Adrenal gland (tissue), 5 donors: ENCODE measurements at regions not wholly inside any gene's neighbourhood (a gene's known extent, or its start where the extent isn't known, plus 50 kb on each side); places are given as distances from the start of the nearest gene placed in this dataset.

Source experiments
- CTCF ChIP-seq, 6 experiments: fragments of 450-650 bp in 4 of 6; fragments of 200-600 bp in 2 of 6; sonication (generic) in 1 of 6; IDR thresholded peaks; 1 replicate in 5 of 6; 2 replicates in 1 of 6; pipeline versions ENCODE4 v1.5.1 to v1.8.0; 2016 to 2021; ENCODE audit warnings: antibody characterized with exemption in 6 of 6, mild to moderate bottlenecking in 2 of 6, moderate library complexity in 1 of 6
- POLR2A ChIP-seq, 2 donors: fragments of 450-650 bp; IDR thresholded peaks; one replicate each; pipeline ENCODE4 v1.6.1; 2017; ENCODE audit warnings: antibody characterized with exemption in 2 of 2, mild to moderate bottlenecking in 2 of 2, moderate library complexity in 1 of 2
- donor health status: DM: no; HTN: no; CAD: no.

DNA sequence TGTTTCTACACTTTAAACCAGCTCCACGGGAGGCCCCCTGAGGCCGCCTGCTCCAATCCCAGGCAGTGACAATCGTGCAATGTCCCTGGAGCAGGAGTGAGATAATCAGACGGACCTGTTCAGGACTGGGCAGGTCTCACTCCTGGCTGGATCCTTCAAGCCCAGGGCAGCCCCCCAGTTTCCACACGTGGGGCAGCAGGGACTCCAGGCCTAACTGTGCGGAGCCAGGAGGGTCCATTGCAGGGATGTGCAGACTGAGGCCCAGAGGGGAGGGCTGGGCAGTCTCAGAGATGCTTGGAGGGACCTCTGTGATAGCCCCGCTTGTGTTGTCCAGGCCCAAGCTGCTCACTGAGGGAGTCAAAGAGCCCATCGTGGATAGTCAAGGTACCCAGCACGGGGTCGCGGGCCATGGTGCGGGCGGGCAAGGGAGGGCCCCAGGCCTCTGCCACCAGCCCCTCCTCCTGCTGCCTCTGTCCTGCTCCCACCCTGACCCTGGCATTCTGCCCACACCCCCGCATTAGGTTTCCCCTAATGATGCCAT, 110.5 kb upstream of the KCTD7 start:
- TF ChIP-seq CTCF (IDR thresholded peaks at IDR 0.05) (no peak), POLR2A (IDR thresholded peaks at IDR 0.05) (no peak)
